ENCODE measurements at regions not wholly inside any gene's neighbourhood (a gene's known extent, or its start where the extent isn't known, plus 50 kb on each side); places are given as distances from the start of the nearest gene placed in this dataset.
"Not testable (repeated sequence)": the region's sequence is repeated elsewhere in the genome, so short reads cannot be mapped to it uniquely, and the experiment has no call there.

DNA sequence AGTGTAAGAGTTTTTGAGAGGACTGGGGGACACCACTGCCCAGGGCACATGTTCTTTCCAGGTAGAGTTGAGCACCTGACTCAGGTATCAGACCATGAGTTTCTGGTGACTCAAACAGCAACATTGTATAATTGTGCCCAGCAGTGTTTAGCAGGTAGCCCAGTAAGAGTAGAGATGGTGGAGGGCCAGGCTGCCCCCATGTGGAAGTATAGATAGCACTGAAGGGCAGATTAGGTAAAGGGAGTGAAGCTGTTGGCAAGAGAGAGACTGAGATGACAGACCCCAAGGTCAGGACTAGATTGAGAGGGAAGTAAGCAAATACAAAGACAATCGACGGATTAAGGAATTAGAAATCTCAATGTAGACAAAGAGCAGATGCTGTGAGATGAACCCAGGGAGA is 74.6 kb downstream of the TRIM42 start:
- no peak for DNase-seq (ENCODE audit: low spot score)

DNA sequence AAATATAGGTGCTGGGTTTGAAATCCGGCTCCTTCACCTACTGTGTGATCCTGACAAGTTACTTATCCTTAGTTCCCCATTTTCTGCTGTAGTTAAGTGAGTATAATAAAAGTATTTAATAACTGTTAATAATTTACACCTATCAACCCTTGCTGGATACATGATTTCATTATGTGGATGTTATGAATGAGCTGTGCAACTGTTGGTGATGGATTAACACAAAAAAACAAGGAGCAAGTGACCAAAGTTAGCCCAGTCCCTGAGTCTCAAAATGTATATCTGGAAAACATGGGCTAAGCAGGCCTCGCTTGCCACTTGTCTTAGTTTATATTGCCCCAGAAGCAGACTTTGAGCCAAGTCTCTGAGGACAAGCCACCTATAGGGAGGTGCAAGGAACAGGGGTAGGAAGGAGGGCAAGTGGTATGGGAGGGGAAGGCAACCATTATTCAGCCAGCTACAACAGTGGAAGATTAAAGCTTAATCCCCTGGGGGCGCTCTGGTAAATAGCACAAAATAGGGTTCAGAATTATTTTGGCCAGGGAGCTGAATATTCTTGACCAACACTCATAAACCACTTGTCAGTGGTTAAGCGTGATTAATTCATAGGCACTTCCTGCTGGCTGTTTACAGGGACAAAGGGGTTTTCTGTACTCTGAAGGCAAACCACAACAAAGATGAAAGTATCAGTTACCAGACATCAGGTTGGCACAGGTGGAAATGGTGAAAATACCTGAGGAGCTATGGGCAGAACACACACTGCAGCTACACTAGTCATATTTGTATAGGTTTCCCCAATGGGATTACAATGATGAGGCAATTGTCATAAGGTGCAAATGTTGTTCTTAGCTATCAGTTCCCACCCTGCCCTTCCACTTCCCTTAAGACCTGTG is 76.2 kb downstream of the TRIM42 start:
- DNase-seq (ENCODE audit: low spot score), result peak; percentile 39

GRCh38 chr3:140754936-140755335 is 77.1 kb downstream of the TRIM42 start:
- no peak for DNase-seq (ENCODE audit: low spot score)

- DNase-seq (ENCODE audit: low spot score), result no peak
These were observed 78.6 kb downstream of the TRIM42 start for GRCh38 chr3:140756240-140757016.

DNA sequence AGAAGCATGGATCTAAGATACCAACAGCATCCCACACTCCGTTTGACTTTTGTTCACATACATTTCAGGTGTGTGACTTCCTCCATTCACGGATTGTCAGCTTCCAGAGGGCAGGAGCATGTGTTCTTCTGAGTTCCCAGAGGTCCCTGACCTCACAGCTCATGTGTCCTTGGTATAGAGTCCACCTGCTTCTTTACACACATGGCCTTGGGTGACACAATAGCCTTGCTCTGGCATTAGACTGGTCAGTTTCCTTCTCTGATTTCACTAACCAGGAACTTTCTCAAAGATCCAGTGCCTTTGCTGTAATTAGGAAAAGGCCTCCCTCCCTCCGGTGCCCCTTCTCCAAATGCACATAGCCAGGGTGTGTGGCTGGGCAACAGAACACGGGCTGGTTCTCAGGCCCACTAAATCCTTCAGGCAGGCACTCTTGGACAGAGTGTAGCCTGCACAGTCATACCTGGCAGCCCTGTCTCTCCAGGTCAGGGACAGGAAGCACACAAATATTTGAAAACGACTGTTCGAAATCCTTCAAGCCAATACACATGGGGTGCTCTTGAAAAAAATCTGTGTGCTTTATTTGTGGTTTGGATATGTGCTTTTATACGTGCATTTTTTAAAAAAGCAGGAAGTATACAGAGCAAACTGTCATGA is 81.1 kb downstream of the TRIM42 start:
- no peak for DNase-seq (ENCODE audit: low spot score)

- no peak for DNase-seq (ENCODE audit: low spot score)
These were observed 82.6 kb downstream of the TRIM42 start for GRCh38 chr3:140760324-140761075.

- DNase-seq (ENCODE audit: low spot score), result no peak
These were observed 83.3 kb downstream of the TRIM42 start for GRCh38 chr3:140761076-140761639.

DNA sequence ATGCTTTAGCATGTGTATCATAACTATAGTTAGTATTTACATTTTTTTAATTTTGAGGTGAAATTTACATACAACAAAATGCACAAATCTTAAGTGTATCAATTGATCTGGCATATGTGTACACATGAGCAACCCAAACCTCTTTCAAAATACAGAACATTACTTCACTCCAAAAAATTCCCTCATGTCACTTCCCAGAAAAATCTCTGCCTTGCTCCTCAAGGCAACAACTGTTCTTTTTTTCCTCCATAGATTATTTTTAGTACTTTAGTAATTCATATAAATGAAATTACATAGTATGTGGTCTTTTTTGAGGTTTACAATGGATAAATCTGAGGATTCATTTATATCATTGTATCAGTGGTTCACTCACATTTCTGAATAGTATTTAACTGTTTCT is 84.9 kb downstream of the TRIM42 start:
- DNase-seq (ENCODE audit: low spot score), result no peak

- DNase-seq (ENCODE audit: low spot score), result no peak
These were observed 85.7 kb downstream of the TRIM42 start for GRCh38 chr3:140763532-140763931.

GRCh38 chr3:140765246-140765645 is 87.4 kb downstream of the TRIM42 start:
- no peak for DNase-seq (ENCODE audit: low spot score)

DNA sequence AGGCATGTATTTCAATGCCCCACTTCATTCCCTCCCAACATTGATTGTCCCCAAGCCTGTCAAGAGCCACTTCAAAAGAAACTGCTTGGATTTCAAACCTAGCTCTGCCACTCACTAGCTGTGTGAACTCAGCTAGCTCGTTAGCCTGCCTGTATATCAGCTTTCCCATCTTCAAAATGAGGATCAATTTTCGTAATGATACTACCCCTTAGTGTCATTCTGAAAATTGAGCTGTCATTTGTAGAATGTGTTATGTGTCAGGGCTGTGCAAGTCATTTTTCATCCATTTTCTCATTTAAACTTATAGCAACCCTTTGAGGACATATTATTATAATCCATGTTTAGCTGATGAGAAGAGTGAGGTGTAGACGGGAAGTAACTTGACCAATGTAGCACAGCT is 88.6 kb downstream of the TRIM42 start:
- no peak for DNase-seq (ENCODE audit: low spot score)

GRCh38 chr3:140767566-140767965 is 89.7 kb downstream of the TRIM42 start:
- no peak for DNase-seq (ENCODE audit: low spot score)

GRCh38 chr3:140768941-140769340 is 91.1 kb downstream of the TRIM42 start:
- no peak for DNase-seq (ENCODE audit: low spot score)

DNA sequence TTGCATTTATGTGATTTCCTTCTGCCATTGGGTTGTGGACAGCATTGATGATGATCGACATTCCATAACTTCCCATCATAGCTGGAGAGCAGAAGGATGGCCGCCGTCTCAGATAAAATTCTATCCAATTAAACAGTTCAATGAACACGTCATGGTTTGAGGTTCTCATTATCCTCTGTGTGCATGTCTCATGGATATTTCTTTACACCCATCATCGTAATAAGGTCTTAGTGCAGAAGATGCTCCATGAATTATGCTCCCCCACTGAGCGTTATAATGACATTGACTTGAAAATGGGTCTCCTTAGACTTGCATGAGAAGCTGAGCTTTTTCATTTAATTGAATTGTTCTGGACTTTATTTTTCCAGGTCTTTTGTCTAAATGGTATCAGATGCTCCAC is 92.1 kb downstream of the TRIM42 start:
- no peak for DNase-seq (ENCODE audit: low spot score)

DNA sequence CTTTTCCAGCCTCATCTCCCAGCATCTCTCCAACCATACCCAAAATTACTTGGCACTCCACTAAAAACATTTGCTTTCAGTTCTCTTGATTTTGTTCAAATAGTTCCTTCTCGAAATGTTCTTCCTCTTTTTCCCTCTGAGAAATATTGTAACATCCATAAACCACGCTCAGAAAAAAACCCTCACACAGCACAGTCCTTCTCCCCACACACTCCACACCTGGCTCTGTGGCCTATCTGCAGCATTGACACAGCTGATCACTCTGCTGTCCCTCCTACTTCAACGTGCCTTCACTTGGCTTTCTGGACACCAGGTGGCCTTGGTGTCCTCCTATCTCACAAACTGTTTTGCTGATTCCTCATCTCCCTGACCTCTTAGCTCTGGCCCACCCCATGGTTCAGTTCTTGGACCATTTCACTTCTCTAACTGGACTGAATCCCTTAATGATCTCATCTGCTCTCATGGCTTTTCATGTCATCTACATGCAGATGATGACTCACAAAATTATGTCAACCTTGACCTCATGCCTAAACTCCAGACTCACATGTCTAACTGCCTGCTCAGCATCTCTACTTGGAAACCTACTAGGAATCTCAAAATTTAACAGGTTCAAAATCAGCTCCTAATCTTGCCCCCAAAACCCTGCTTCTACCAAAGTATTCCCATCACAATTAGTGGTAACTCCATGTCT is 93.3 kb downstream of the TRIM42 start:
- DNase-seq (ENCODE audit: low spot score), result no peak

GRCh38 chr3:140777631-140778233 is 99.9 kb downstream of the TRIM42 start:
- DNase-seq (ENCODE audit: low spot score), result no peak

DNA sequence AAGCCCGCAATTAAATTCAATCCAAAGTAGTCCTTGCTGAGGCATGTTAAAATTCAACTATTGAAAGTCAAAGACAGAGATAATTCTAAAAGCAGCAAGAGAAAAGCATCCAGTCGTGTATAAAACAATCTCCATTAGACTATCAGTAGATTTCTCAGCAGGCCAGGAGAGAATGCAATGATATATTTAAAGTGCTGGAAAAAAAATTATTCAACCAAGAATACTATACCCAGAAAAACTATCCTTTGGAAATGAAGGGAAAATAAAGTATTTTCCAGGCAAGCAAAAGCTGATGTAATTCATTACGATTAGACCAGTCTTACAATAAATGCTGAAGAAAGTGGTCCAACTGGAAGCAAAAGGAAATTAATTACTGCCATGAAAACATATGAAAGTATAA is 113.5 kb downstream of the TRIM42 start:
- DNase-seq (ENCODE audit: low spot score), result no peak

DNA sequence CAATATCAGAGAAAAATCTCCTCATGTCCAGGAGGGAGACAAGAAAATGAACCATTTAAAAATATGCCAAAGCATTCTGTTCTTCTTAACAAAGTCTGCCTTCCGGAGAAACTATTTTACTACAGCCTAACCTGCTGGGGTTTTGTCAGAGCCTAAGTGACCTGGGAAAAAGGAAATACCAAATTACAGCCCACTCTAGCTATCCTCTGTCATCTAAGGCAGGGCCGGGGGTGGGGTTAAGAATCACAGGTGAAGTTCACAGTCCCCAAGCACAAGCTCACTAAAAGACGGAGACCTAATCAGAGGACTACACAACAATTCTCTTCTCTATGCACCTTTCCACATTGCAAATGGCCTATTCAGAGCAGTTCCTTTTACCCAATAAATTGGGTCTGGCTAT is 116.6 kb downstream of the TRIM42 start:
- no peak for DNase-seq (ENCODE audit: low spot score)

GRCh38 chr3:140802898-140803297 is 125.0 kb downstream of the TRIM42 start:
- DNase-seq (ENCODE audit: low spot score), result not testable (repeated sequence)

DNA sequence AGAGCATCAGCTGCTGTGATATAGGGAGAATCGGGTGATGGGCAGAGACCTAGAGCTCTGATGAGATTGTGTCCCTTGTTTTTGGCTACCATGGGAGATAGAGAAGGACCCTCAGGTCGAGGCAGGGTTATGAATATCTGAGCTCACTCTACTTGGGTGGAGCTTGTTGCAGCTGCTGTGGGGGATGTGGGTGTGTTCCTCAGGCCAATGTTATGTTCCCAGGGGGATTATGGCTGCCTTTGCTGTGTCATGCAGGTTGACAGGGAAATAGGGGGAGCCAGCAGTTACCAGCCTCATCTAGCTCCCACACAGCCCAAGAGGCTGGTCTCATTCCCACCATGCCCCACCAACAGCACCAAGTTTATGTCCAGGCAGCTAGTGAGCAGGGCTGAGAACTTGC is 131.5 kb downstream of the TRIM42 start:
- DNase-seq (ENCODE audit: low spot score), result no peak

All from A172 (cell line).